ENCODE measurements at regions not wholly inside any gene's neighbourhood (a gene's known extent, or its start where the extent isn't known, plus 50 kb on each side); places are given as distances from the start of the nearest gene placed in this dataset.

DNA sequence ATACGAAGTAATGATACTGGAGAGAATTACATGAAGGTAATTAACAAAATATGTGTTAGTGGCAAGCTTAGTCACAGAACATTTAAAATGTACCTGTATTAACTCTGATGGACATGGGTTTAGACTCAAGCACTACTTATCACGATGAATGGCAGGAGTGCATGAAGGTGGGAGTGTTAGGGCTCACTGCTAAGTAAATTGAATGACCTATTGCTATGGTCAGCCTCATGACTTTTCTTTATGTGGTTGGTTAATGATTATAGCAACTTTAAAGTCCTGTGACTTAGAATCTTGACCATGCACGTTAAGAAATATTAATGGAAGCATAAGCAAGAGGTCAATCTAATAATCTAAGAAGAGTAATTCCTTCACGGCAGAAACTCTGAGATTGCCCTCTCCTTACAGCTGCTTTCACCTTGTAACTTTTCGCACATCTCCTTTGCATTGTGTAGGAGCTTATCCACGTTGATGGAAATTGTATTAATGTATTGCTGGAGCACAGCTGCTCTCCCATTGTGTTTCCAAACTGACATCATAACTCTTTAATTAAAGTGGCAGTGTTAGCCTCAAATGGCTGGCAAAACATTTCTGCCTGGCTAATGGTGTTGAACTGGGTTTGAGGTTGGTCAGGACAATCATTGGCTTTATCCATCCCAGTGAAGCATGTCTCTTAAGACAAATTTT lies 114.5 kb downstream of the RXFP2 start:
- no peak for DNase-seq

DNA sequence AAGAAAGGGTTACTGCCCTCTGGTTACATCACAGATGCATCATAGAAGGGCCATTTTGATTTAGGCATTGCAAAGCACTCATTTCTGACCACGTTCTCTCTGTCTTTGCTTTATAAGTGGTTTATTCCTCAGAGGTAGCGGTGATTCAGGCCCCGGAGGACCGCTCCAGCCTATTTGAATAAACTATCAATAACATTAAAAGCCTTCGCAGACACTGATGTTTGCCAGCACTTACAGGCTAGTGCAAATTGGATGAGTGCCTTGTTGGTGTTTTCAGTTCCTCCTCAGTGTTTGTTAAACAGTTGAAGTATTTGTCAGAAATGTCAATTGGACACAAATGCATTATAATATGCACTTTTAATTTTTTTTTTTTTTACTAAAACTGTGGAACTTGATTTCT lies 120.2 kb downstream of the RXFP2 start:
- no peak for DNase-seq

DNA sequence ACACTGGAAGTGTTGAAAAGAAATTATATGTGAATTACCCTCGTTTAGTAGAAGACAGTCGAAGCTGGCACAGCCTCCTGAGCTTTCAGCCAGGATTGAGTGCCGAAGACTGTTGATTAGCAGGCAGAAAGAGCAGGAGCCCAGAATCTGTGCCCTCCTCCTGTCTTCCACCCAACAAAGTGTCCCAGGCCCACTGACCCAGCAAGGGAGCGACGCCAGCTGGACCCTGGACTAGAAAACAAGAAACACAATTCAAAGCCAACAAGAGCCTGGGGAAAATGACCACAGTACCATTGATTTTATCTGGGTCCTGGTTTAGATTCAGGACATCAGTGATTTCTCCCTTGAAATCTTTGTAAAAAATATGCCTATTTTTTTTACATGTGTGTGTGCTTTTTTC lies 120.7 kb downstream of the RXFP2 start:
- DNase-seq: no peak

DNA sequence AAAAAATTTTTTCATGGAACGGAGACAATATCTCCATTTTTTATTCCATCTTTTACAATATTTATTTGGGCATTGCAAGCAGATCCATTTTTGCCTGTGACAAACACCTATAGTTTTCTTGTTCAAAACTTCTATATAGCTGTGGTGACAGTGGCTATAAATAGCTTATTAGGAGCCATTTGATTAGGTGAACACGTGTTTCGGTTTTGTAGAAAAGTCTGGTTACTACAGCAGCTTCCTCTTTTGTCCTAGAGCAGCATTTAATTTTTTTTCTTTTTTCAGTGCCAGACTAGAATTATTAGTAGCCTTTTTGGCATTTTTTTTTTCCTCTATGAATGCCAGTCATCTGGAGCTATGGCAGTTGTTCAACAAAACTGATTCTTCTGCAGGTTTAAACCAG lies 123.5 kb downstream of the RXFP2 start:
- DNase-seq: no peak

DNA sequence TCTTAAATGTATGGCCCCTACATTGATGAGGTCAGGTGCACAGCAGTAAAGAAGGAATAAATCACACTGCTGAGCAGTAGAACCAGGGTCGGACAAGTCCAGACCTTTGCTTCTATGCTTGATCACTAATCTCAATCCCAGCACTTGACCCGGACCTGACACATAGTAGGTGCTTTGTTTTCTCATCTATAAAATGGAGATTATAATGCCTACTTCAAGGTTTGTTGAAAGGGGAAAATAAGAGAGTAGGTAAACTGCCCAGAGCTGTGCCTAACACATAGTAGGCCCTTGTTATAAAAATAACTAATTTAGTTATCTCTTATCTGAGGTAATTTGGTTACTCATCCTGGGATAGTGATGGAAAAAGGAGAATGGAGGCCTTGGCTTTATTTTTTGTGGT lies 125.0 kb downstream of the RXFP2 start:
- DNase-seq: no peak

DNA sequence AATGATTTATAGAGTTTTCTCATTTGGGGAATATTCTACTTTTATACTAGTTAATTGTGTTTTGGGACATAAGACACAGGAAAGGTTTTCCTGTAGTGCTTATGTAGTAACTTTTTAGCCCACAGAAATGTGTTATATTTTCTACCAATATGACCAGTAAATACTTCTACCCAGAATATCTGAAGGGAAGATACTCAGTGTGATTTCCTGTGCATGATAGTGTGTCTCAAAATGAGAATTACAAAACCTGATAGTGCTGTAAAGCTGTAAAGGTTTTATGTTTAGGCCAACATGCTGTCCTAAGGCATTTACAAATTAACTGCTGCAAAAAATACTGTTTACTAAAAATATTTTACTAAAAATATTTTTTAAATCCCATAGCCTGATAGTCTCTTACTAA lies 126.8 kb downstream of the RXFP2 start:
- DNase-seq: no peak

DNA sequence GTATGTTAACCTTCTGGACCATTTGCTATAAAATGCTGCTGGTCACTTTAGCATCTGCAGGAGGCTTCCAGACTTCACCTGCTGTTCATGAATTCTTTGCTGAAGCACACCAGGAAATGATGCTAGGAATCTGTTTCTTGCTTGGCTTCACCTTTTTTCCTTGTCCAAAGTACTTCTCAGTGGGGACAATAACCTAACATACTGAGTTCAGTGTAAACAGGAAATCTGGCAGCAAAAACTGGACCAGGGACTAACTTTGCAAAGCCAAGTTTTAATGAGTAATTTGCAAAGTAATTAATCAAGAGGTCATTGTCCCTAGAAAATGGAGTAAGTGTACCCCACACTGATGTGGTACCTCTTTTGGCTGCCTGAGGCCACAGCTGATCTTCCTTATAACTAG lies 128.4 kb downstream of the RXFP2 start:
- DNase-seq: no peak

DNA sequence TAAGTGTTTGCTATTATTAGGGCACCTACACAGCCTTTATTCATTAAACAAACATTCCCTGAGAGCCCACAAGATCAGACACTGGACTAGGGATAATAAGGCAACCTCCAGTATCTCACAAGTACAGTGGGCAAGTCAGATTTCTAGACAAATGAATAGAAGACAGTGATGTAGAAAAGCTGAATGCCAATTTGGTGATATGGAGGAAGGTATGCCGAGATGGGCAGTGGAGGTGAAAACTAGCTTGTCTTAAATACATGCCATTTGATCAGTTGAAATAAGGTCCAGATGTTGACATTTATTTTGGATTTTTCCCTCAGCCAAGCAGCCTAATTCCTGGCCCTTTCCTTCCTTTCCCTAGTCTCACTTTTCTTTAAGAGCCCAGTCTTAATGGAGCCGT lies 130.3 kb downstream of the RXFP2 start:
- no peak for DNase-seq

DNA sequence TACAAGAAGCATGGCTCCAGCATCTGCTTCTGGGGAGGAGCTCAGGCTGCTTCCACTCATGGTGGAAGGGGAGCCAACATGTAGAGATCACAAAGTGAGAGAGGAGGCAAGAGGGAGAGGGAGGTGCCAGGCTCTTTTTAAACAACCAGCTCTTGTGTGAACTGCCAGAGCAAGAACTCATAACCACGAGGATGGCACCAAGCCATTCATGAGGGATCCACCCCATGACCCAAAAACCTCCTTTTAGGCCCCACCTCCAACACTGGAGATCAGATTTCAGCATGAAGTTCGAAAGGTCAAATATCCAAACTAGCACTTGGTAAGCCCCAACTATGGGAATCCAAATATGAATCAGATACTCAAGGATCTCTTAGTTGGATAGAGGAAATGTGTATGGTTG lies 131.2 kb downstream of the RXFP2 start:
- DNase-seq: no peak

DNA sequence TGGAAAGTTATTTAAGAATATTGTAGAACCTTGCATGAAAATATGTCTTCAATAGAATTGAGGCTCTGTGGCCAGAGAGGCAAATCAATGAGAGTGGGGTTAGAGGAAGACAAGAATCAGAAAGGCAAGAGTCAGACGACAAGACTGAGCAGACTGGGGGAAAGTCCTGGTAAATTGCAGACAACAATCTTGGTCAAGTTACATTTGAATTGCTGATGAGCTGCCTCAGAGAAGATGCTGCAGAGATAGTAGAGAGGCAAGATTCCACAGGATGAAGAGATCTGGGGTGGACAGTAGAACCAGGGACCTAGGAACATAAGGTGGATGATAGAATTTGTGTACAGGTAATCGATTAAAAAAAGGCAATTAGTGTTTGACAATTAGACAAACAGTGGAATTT lies 133.8 kb downstream of the RXFP2 start:
- DNase-seq: no peak

DNA sequence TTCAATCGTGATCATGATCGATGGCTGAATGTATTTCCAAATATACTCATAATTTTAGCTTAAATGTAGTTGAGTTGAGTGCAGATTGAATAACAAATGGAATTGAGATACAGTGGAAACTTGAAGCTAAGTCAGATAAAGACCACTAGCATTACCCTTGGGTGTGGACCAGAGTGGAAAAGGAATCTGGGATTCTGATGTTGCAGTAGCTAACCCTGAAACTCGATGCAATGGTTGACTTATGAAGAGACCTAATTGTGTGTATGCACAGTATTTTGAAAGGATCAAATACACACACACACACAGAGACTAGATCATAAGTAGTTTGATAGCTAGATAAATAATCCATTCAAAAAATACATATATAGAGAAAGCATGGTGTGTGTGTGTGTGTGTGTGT lies 135.8 kb downstream of the RXFP2 start:
- no peak for DNase-seq

DNA sequence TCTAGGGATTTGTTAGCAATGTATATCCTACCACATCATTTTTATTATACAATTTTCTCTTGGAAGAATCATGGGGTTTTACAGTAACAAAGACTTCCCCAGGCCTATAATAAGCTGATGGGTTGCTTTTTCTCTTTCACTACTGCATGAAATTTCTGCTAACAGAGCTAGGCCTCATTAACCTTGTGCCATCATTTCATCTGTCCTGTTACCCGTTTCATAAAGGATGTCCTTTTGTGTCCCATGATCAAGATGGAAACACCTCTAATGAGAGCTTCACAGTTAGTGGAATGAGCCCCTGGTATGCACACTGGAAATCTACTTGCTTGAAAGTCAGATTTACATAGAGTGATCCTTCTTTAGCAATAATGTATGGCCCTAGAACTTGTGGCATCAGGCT lies 138.7 kb downstream of the RXFP2 start:
- DNase-seq: no peak

DNA sequence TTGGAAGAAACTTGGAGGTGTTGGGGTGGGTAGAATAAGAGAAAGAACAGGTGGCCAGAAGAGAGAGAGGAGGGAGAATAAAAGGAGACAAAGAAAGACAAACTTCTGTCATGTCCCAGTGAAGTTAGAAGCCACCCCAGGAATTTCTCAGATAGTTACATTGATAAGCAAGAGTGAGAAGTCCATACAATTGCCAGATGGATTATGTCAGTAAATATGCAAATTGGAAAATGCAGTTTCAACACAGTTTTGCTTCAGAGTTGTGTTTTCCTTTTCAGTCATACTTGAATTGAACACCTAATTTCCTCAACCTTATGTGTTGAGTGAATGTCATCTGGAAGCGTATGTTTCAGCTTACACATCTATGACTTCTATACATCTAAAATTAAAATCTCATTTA lies 139.2 kb downstream of the RXFP2 start:
- DNase-seq: no peak

DNA sequence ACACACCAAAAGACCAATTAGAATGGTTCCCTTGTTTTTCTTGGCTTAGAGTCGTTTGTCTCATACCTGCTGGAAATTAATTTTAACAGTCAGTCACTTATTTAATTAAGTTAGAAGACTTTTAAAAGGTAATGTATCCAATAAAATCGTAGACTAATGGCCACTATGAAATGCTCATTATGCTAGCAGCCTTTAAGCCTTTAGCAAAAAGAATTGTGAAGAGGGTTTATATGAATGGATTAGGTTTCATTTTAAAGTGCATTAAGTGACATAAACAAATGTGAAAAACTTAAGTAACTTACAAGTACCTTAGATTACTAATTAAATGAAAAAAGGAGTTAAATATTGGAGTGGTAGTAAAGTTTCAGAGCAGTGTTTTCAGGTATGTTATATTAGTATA lies 139.6 kb downstream of the RXFP2 start:
- no peak for DNase-seq

DNA sequence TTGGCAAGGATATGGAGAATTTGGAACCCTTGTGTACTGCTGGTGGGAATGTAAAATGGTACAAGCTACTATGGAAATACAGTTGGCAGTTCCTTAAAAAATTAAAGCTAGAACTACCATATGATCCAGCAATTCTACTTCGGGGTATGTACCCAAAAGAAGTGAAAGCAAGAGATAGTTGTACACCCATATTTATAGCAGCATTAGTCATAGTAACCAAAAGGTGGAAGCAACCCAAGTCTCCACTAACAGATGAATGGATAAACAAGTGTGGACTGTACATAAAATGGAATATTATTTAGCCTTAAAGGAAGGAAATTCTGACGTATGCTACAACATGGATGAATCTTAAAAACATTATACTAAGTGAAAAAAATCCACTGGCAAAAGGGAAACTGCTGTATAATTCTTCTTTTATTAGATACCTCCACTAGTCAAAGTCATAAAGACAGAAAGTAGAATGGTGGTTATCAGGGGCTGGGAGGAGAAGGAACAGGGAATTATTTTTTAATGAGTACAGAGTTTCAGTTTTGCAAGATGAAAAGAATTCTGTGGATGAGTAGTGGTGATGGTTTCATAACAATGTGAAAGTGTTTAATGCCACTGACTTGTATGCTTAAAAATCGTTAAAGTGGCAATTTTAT lies 141.6 kb downstream of the RXFP2 start:
- no peak for DNase-seq

DNA sequence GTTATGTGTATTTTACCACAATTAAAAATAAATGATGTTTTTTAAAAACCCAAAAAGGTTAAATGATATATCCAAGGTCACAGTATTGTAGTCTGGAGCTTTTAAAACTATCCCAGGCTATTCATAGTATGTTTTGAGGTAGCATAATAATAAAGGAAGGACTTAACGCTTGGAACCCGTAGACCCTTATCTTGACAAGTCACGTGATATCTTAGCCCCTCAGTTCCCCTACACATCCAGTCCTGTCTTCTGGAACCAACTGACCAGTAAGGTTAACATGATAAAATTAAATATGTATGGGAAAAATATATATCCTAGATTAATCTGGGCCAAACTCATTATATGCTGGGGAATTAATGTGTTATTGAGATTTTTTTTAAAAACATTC lies 142.2 kb downstream of the RXFP2 start:
- no peak for DNase-seq

DNA sequence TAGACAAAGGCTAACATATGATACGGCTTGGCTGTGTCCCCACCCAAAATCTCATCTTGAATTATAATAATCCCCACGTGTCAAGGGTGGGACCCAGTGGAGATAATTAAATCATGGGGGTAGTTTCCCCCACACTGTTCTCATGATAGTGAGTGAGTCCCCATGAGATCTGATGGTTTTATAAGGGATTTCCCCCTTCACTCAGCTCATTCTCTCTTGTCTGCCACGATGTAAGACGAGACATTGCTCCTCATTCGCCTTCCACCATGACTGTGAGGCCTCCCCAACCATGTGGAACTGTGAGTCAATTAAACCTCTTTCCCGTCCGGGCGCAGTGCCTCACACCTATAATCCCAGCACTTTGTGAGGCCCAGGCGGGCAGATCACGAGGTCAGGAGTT lies 143.5 kb downstream of the RXFP2 start:
- DNase-seq: no peak

DNA sequence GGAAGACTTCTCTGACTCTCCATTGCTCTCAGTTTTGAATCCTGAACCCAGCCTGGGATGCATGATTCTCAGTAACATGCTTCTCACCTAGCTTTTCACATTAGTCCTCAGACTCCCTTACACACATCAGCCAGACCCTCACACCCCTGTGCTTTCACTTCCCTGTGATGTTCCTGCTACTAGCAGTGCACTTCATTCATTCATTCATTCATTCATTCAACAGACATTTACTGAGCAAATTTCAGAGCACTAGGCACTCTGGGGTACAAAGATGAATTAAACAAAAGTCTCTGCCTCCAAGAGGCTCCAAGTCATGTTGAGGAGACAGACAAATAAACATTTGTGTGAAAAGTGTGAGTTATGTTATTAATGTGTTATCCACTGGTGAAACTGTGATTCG lies 145.2 kb downstream of the RXFP2 start:
- no peak for DNase-seq

DNA sequence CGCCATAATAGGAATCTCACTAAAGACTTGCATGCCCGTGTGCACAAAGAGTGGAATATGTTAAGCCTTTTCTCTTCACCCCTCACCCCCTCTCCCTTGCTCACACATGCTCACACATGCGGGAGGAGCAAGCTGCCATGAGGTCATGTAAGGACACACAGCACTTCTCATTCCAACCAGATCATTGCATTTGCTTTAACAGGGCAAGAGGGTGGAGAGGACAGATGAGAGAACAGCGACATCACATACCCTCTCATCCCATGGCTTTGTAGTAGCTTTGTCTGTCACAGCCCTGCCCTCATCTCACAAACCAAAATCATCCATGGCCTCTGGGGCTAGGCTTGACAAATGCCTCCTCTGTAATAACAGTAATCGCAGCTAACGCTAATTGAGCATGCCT lies 145.6 kb upstream of the FRY start:
- DNase-seq: peak; percentile 85

DNA sequence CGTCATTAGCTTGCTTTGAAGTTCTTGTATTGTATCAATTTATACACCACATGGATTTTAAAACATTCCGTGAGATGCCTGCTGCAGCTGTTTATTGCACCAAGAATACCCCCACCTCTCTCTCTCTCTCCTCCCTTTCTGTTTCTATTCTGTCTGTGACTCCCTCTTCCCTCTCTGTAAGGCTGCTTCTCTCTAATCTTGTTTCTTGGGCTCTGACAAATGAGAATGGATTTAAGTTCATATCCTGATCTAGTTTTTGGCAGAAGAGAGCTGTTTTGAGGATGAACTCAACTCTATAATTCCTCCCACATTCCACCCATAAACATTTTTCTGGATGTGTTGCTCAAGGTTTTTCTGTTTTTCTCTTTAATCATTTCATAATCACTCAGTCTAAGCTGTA lies 144.3 kb upstream of the FRY start:
- no peak for DNase-seq

DNA sequence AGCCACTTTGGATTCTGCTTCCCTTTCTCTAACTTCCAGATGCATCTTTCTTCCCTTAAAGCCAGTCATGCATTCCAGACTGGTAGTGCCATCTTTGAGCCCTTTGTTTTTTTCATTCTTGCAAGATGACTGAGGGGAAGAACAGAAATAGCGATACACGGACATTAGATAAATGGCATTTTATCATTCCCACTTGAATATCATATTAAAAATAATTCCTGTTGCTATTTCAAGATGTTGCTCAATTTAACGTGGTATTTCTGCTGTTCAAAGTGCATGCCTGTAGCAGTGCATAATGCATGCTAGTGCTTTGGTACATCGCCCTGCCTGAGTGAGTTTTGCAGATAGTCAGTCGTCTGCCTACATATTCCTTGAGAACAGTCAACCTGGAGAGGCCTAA lies 140.6 kb upstream of the FRY start:
- no peak for DNase-seq

DNA sequence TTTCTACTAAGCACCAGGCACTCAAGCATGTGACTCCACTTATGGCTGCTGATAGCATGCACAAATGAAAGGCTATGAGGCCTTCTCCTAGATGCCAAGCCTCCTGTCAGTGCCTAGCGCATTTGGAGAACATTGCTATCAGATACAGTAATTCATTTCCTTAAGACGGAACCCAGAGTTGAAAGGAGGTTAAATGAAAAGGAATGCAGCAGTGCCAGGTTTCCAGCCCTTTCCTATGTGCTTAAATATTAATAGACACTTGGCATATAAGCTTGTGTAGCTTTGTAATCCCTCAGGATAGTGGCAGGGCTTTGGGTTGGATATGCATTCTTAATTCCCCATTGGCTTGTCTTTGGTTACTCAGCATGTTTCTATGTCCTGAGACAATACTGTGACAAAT lies 140.1 kb upstream of the FRY start:
- DNase-seq: no peak

DNA sequence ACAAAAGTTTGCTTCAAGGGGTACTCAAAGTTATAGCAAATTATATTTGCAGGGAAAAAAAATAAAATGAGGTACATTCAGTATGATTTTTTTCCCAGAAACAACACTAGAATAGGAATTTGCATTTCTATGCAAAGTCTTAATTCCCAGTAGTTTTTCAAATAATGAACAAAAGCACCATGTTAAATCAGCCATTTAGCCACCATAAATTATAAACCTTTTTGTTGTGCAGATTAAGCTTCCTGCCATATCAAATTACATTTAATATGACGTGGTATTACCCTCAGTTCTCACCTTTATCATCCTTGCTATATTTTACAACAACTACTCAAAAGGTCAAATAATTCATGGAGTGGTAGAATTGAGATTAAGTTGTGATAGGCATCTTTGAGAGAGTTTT lies 136.6 kb upstream of the FRY start:
- DNase-seq: no peak

DNA sequence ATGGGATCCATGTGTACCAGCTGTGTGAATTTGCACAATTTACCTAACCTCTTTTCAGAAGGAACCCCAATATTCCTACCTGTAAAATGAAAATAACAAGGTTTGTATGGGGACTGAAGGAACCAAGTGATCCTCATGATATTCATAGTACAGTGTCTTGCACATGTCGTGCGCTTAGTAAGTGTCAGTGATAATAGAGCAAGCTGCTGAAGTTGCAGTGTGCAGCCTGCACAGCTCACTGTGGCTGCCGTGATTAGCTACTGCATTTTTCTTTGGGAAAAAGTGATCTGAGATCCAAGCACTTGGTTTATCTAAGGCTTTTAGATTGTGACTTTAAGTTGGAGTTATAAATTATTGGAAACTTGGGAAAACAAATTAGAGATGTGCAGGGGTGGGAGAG lies 135.9 kb upstream of the FRY start:
- DNase-seq: no peak

DNA sequence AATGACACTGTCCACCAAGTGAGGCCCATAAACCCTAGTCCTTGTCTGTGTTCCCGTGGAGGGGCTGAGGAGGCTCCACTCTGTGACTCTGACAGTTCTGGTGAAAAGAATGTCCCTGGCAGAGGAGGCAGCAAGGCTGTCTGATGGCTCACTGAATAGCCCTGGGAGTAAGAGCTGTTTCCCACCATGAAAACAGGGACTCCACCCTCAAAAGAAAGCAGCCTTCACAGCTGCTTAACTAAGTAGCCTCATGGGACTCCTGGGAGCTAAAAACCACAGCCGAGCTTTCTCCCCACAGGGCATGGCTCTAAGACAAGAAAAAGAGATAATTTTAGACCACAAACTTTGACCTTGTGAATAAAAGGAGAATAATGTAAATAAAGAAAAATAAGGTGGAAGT lies 135.1 kb upstream of the FRY start:
- DNase-seq: no peak

All from NCI-H1694 (cell line).